Liver (tissue), 2 donors: ENCODE measurements at regions not wholly inside any gene's neighbourhood (a gene's known extent, or its start where the extent isn't known, plus 50 kb on each side); places are given as distances from the start of the nearest gene placed in this dataset.
"Not testable (repeated sequence)": the region's sequence is repeated elsewhere in the genome, so short reads cannot be mapped to it uniquely, and the experiment has no call there.

ENCODE experiments used
- CTCF ChIP-seq: fragments of 150-350 bp; IDR thresholded peaks from 2 replicates; pipeline ENCODE4 v1.5.1; 2017; ENCODE audit warnings: improper control_type of control experiment, low read depth, low read length; ENCODE audit not compliant: missing input control
- TF ChIP-seq, protein P1 (sequence below): IDR thresholded peaks from 2 replicates; pipeline ENCODE4 v1.6.1; 2016; ENCODE audit warnings: antibody characterized with exemption
- donor health status: healthy.

GRCh38 chr6:68085599-68085998 is 549.5 kb upstream of the ADGRB3 start:
- TF ChIP-seq, protein P1, sequence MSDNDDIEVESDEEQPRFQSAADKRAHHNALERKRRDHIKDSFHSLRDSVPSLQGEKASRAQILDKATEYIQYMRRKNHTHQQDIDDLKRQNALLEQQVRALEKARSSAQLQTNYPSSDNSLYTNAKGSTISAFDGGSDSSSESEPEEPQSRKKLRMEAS: not testable (repeated sequence)
- not testable (repeated sequence) for TF ChIP-seq CTCF
